GM21423 (cell line): ENCODE measurements at regions not wholly inside any gene's neighbourhood (a gene's known extent, or its start where the extent isn't known, plus 50 kb on each side); places are given as distances from the start of the nearest gene placed in this dataset.

Experiments used
- ATAC-seq: cut with Tn5 transposase; IDR thresholded peaks from one replicate; pipeline ENCODE4 v1.9.1; 2021; ENCODE audit warnings: mild to moderate bottlenecking, moderate library complexity; ENCODE audit not compliant: unreplicated experiment

- ATAC-seq, result no peak
These were observed 861.9 kb downstream of the NTRK3 start for GRCh38 chr15:87394676-87395075.

DNA sequence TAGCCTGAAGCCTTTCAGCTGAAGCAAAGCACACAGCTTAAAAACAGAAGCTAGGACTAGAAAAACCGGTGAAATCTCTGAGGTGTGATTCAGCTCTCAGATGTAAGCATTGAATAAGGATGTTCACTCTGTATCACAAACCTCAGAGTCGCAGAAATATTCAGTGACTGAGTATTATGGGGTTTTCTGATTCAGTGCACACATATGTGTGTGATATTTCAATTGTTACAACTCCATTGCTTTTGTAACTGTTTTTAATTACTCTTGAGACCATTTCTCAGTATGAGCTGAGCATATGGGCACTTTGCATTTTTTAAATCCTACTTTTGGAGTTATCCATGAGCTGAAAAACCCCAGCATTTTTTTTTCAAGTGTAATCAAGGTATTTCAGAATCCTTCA lies 868.8 kb downstream of the NTRK3 start:
- ATAC-seq, result no peak

DNA sequence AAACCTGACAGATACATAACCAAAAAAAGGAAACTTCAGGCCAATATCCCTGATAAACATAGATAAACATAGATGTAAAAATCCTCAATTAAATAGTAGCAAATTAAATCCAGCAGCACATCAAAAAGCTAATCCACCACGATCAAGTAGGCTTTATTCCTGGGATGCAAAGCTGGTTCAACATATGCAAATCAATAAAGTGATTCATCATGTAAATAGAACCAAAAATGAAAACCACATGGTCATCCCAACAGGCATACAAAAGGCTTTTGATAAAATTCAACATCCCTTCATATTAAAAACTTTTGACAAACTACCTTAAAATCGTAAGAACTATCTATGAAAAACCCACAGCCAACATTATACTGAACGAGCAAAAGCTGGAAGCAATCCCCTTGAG lies 882.2 kb downstream of the NTRK3 start:
- no peak for ATAC-seq

DNA sequence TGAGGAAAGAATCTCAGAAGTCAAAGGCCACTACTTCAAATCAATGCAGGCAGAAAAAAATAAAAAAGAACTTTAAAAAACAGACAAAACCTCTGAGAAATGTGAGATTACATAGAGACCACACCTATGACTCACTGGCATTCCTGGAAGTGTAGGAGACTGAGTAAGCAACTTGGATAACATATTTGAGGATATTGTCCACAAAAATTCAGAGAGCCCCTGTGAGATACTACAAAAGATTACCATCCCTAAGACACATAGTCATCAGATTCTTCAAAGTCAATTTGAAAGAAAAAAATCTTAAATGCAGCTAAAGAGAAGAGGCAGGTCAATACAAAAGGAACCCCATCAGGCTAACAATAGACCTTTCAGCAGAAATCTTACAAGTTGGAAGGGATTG lies 887.3 kb downstream of the NTRK3 start:
- no peak for ATAC-seq

GRCh38 chr15:87368511-87368910 lies 888.0 kb downstream of the NTRK3 start:
- ATAC-seq, result no peak

GRCh38 chr15:87365186-87365585 lies 891.4 kb downstream of the NTRK3 start:
- ATAC-seq, result no peak

- no peak for ATAC-seq
These were observed 894.0 kb downstream of the NTRK3 start for GRCh38 chr15:87362531-87362930.

DNA sequence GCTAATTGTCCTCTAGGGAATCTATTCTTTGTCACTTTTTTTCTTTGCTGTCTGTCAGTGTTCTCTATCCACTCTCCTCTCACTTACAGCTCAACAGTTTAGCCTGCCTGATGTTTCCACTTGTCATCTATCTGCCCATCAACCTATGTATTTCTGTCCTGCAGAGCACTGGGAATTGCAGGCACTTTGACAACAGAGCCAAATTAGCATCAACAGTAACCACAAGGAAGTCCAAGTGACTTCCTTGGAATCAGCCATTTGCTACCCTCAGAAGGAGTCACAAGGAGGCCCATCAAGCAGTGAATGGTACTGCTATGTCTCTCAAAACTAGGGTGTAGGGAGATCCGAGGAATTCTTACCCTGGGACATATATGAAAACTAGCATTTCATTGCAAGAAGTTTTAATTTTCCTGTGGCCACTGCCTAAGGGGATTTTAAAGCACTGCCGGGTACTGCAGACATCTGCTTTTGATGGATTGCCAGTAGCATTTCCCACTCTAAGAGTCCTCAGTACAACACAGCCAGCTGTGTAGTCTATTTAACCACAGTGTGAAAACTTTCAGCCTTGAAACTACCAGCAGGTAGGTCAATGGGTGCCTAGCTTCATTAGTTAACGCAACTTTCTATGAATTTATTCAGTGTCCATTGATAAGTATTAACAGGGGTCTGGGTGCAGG lies 898.8 kb downstream of the NTRK3 start:
- ATAC-seq, result no peak

DNA sequence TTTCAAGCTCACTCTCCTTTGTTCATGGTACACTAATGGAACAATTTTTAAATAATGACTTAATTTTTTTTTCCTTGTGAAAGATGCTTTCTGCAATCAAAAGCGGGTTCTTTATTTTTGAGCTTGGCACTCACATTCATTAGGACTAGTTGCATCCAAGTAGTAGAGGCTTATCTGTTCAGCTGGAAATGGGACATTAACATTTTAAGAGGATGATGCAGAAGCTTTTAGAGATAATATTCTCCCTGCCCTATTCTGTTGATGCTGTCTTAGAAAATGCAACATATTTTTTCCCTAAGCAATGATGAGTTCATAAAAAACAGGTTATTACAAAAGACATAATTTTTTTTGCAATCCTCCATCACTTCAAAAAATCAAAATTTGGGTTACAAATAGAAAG lies 900.6 kb downstream of the NTRK3 start:
- no peak for ATAC-seq

- no peak for ATAC-seq
These were observed 901.7 kb downstream of the NTRK3 start for GRCh38 chr15:87354661-87355410.

- no peak for ATAC-seq
These were observed 907.4 kb downstream of the NTRK3 start for GRCh38 chr15:87349181-87349580.

- ATAC-seq, result no peak
These were observed 907.8 kb downstream of the NTRK3 start for GRCh38 chr15:87348746-87349145.

- ATAC-seq, result no peak
These were observed 908.6 kb downstream of the NTRK3 start for GRCh38 chr15:87347806-87348515.

DNA sequence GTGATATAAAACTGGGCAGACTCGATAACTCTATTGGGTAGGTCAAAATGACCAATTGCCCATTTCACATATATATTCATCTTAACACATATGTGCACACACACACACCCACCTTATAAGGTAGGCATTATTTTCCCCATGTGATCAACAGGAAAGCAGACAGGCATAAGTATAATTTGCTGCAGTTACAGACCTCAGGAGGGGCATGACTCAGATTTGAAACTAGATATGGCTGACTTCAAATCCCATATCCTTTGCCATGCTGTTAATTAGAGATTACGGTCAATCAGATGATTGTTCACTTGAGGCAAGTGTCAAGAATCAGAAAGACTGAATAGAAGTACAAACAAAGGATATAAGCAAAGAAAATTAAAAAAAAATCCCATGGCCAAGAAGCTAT lies 910.6 kb downstream of the NTRK3 start:
- ATAC-seq, result no peak

DNA sequence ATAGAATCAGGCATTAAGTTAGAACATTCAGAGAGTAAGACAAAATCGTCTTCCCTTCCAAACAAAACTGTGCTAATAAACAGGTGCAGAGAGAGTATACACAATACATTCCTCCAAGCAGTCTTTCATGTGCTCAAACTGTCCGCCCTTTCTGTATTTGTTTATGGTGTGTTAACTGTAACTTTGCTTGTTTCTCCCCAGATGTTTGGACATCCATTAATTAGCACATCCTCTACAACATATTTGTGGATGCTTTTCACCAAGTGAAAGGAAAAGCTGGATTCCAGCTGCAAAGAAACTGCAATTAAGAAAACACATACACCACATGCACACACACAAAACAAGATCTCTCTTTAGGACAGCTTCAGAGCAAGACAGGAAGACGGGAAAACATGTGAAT lies 912.6 kb downstream of the NTRK3 start:
- no peak for ATAC-seq

- ATAC-seq, result no peak
These were observed 916.2 kb downstream of the NTRK3 start for GRCh38 chr15:87340370-87340769.

GRCh38 chr15:87326269-87326668 lies 930.3 kb downstream of the NTRK3 start:
- no peak for ATAC-seq

DNA sequence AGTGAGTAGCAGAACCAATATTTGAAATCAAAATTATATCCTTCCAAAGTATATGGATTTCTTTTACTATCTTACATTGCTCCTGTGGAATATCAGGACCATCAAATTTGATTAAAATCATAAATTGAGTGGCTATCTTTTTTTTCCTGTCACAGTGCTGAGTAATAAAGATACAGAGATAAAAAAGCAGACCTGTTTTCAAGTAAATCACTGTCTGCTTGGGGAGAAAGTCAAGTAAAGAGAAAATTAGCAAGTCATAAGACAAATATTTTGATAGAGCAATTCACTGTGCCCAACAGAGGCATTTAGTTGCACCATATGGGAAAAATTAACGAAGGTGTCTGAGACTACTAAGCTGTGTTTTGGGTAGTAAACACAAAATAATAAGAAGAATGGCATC lies 933.7 kb downstream of the NTRK3 start:
- no peak for ATAC-seq

GRCh38 chr15:87322265-87322664 lies 934.3 kb downstream of the NTRK3 start:
- ATAC-seq, result no peak

DNA sequence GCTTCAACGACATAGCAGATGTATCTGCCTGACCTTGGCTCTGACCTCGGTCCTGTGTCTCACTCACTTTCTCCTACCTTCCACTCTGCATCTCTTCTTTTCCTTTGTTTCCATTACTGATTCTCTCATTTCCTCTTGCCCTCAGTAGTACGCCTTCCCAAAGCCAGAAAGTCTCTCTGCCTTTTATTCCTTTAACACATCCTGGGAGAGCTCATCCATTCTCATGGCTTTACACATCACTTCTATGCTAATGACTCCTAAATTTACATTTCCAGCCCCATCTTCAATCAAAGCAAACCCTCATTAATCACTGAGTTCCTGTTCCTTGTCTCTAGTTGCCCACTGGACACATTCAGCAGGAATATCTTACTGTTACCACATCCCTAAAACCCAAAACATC lies 938.6 kb downstream of the NTRK3 start:
- no peak for ATAC-seq

- no peak for ATAC-seq
These were observed 944.3 kb downstream of the NTRK3 start for GRCh38 chr15:87312221-87312620.

DNA sequence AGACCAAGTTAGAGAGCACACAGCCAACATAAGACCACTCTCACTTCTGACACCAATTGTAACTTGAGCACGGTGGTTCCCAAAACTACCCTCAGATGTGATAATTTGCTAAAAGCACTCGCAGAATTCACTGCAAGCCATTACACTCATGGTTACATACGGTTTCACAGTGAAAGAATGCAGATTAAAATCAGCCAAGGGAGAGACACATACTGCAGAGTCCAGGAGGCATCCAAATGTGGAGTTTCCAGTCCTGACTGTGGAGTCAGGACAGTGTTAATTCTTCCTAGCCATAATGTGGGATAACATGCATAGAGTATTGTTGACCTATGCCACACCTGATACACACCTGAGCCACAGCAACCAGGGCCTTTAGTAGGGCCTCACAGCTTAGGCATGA lies 956.4 kb downstream of the NTRK3 start:
- ATAC-seq, result no peak
